ENCODE measurements at regions not wholly inside any gene's neighbourhood (a gene's known extent, or its start where the extent isn't known, plus 50 kb on each side); places are given as distances from the start of the nearest gene placed in this dataset. TPM values are rescaled to one million over a fixed set of nuclear protein-coding genes. Genes with fewer than 3 reads are reported as not detected.

- DNase-seq (ENCODE audit: low read depth in 2 of 3, low spot score in 2 of 3), result no peak
Observed at GRCh38 chr1:34686531-34686930, 68.3 kb upstream of the GJB5 start.

GRCh38 chr1:34688006-34688741, 66.7 kb upstream of the GJB5 start:
- no peak for DNase-seq (ENCODE audit: low read depth in 2 of 3, low spot score in 2 of 3)

- DNase-seq (ENCODE audit: low read depth in 2 of 3, low spot score in 2 of 3), result no peak
Observed at GRCh38 chr1:34690269-34690668, 64.6 kb upstream of the GJB5 start.

GRCh38 chr1:34693081-34693480, 61.8 kb upstream of the GJB5 start:
- no peak for DNase-seq (ENCODE audit: low read depth in 2 of 3, low spot score in 2 of 3)

- no peak for DNase-seq (ENCODE audit: low read depth in 2 of 3, low spot score in 2 of 3)
Observed at GRCh38 chr1:34694383-34694782, 60.5 kb upstream of the GJB5 start.

GRCh38 chr1:34695580-34695979, 59.3 kb upstream of the GJB5 start:
- DNase-seq (ENCODE audit: low read depth in 2 of 3, low spot score in 2 of 3), result no peak

- DNase-seq (ENCODE audit: low read depth in 2 of 3, low spot score in 2 of 3), result no peak
Observed at GRCh38 chr1:34696230-34696629, 58.6 kb upstream of the GJB5 start.

GRCh38 chr1:34696981-34697380, 57.9 kb upstream of the GJB5 start:
- no peak for DNase-seq (ENCODE audit: low read depth in 2 of 3, low spot score in 2 of 3)

- DNase-seq (ENCODE audit: low read depth in 2 of 3, low spot score in 2 of 3), result peak in 2 of 3 donors; percentile 33 to 51
Observed at GRCh38 chr1:34697818-34698217, 57.0 kb upstream of the GJB5 start.

- DNase-seq (ENCODE audit: low read depth in 2 of 3, low spot score in 2 of 3), result no peak
Observed at GRCh38 chr1:34701326-34702060, 53.4 kb upstream of the GJB5 start.

Small RNA genes in the stretch of these regions (small RNA-seq; reads per million reads assigned to genes)
- not detected for gene MIR552

Data from hematopoietic multipotent progenitor cell (in vitro differentiated cells).